ENCODE measurements at regions not wholly inside any gene's neighbourhood (a gene's known extent, or its start where the extent isn't known, plus 50 kb on each side); places are given as distances from the start of the nearest gene placed in this dataset.

DNA sequence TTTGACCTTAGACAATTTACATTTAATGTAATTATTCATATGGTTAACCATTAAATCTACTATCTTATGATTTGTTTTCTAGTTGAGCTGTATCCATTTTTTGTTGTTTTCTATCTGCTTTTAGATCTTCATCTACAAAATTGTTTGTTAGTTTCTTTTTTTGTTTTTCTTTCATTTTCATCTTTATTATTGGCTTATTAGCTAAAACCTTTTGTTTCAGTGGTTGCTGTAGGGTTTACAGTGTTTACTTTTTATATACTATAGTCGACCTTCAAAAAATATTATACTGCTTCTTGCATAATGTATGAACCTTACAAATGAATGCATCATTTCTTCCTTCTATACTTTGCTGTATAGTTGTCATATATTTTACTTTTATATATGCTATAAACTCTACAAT, 651.6 kb upstream of the PLXNA2 start:
- TF ChIP-seq, protein P1, sequence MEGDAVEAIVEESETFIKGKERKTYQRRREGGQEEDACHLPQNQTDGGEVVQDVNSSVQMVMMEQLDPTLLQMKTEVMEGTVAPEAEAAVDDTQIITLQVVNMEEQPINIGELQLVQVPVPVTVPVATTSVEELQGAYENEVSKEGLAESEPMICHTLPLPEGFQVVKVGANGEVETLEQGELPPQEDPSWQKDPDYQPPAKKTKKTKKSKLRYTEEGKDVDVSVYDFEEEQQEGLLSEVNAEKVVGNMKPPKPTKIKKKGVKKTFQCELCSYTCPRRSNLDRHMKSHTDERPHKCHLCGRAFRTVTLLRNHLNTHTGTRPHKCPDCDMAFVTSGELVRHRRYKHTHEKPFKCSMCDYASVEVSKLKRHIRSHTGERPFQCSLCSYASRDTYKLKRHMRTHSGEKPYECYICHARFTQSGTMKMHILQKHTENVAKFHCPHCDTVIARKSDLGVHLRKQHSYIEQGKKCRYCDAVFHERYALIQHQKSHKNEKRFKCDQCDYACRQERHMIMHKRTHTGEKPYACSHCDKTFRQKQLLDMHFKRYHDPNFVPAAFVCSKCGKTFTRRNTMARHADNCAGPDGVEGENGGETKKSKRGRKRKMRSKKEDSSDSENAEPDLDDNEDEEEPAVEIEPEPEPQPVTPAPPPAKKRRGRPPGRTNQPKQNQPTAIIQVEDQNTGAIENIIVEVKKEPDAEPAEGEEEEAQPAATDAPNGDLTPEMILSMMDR (IDR thresholded peaks at IDR 0.05), result no peak
- Mint-ChIP-seq H3K4me1 (ENCODE audit: low read depth) (no peaks in the 10 kb centered on the region), H3K27me3 (ENCODE audit: low read depth) (peaks cover 20% of the 10 kb centered on the region)

DNA sequence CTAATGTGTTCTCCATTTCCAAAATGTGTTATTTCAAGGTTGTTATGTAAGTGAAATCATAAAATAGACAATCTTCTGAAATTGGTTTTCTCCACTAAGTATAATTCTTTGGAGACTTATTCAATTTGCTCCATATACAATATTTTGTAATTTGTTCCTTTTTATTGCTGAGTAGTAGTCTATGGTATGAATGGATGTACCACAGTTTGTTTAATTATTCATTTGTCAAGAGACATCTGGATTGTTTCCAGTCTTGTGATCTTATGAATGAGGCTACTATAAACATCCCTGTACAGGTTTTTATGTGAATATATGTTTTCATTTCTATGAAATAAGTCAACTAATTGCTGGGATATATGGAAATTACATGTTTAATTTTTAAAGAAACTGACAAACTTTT, 652.6 kb upstream of the PLXNA2 start:
- Mint-ChIP-seq H3K9me3 (ENCODE audit: low read depth) (peaks cover 14% of the 10 kb centered on the region), H3K27me3 (ENCODE audit: low read depth) (peaks cover 17% of the 10 kb centered on the region)
- TF ChIP-seq, protein P1 (IDR thresholded peaks at IDR 0.05), result no peak

More for the DNA sequence above, 651.6 kb upstream of the PLXNA2 start:
- Mint-ChIP-seq H3K4me3 (ENCODE audit: unreplicated experiment) (no peak overlapping the region), H3K9me3 (ENCODE audit: low read depth) (peaks cover 14% of the 10 kb centered on the region), H3K27ac (ENCODE audit: unreplicated experiment) (no peak overlapping the region), H3K36me3 (ENCODE audit: low read depth) (no peaks in the 10 kb centered on the region)
- DNase-seq (ENCODE audit: low spot score), result no peak

DNA sequence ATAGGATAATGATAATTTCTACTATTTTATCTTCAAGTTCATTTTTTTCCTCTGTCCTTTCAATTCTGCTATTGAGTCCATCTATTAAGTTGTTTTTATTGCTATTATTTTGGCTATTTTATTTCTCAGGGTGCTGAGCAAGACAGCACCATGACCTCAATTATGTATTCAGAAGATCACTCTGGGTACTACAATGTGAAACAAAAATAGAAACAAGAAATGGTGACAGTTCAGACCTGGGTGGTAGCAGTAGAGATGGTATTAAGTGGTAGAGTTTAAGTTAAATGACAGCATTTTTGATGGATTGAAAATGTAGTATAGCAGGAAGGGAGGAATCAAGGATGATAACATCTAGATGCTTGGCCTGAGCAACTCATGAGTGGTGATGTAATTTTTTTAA, 655.3 kb upstream of the PLXNA2 start:
- Mint-ChIP-seq H3K9me3 (ENCODE audit: low read depth) (peaks cover 14% of the 10 kb centered on the region), H3K4me1 (ENCODE audit: low read depth) (no peaks in the 10 kb centered on the region), H3K36me3 (ENCODE audit: low read depth) (no peaks in the 10 kb centered on the region), H3K27me3 (ENCODE audit: low read depth) (peaks cover 17% of the 10 kb centered on the region), H3K4me3 (ENCODE audit: unreplicated experiment) (no peak overlapping the region), H3K27ac (ENCODE audit: unreplicated experiment) (no peak overlapping the region)
- TF ChIP-seq, protein P1 (IDR thresholded peaks at IDR 0.05), result no peak
- no peak for DNase-seq (ENCODE audit: low spot score)

More for the DNA sequence above, 652.6 kb upstream of the PLXNA2 start:
- Mint-ChIP-seq H3K36me3 (ENCODE audit: low read depth) (no peaks in the 10 kb centered on the region), H3K4me1 (ENCODE audit: low read depth) (no peaks in the 10 kb centered on the region), H3K4me3 (ENCODE audit: unreplicated experiment) (no peak overlapping the region), H3K27ac (ENCODE audit: unreplicated experiment) (no peak overlapping the region)
- DNase-seq (ENCODE audit: low spot score), result no peak

DNA sequence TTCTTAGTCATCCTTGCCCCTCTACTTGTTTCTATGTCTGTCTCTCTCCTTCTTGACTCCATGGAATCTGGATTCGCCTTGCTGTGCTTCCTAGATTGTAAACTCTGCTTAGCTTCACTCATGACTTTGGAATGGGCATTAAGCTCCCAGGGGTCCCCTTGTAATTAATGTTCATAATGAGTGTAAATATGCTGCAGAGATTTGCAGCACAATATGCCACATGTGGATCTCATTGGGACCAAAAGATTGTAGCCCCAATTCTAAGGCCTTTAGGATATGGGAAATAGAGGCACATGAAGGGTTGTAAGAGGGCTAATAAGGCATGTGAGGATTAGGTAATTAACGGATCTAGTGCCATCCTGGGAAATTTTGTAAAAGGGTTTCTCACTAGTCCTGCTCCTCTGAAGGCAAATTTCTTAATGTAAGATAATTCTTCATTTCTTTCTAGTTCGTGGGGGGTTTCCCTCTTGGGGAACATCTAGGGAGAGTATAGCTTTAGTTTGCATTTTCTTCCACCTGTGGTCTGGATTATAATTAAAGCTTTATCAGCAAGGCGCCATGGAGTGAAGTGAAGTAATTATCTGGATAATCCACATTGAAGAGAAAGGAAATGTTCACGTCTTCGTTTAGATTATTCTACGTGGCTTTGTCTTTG, 659.2 kb upstream of the PLXNA2 start:
- Mint-ChIP-seq H3K36me3 (ENCODE audit: low read depth) (no peaks in the 10 kb centered on the region), H3K4me1 (ENCODE audit: low read depth) (no peaks in the 10 kb centered on the region), H3K27me3 (ENCODE audit: low read depth) (peaks cover 20% of the 10 kb centered on the region), H3K9me3 (ENCODE audit: low read depth) (no peaks in the 10 kb centered on the region), H3K27ac (ENCODE audit: unreplicated experiment) (no peak overlapping the region), H3K4me3 (ENCODE audit: unreplicated experiment) (no peak overlapping the region)
- DNase-seq (ENCODE audit: low spot score), result no peak
- TF ChIP-seq, protein P1 (IDR thresholded peaks at IDR 0.05), result no peak

DNA sequence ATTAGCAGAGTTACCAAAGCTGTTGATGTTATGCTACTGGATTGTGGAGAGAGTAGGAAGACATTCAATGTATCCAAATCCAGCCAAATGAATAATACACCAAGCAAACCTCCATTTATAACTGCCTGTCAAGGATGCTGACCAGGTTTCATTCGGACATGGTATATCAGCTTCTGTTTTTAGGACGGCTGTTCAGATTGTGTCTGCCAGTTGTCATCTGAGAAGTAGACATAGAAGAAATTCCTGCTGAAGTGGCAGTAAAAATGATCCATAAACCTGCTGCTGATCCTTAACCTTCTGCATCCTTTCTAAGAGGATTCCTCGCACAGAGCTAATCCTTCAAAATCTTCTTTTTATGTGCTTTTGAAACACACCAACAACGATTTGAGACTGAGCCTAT, 663.6 kb upstream of the PLXNA2 start:
- H3K4me1 Mint-ChIP-seq (ENCODE audit: low read depth), result no peaks in the 10 kb centered on the region
- H3K4me3 Mint-ChIP-seq (ENCODE audit: unreplicated experiment), result no peak overlapping the region
- H3K36me3 Mint-ChIP-seq (ENCODE audit: low read depth), result no peaks in the 10 kb centered on the region
- TF ChIP-seq, protein P1 (IDR thresholded peaks at IDR 0.05), result no peak
- H3K9me3 Mint-ChIP-seq (ENCODE audit: low read depth), result peaks cover under 1% of the 10 kb centered on the region
- DNase-seq (ENCODE audit: low spot score), result no peak
- peaks cover 36% of the 10 kb centered on the region for H3K27me3 Mint-ChIP-seq (ENCODE audit: low read depth)
- H3K27ac Mint-ChIP-seq (ENCODE audit: unreplicated experiment), result no peak overlapping the region
